Fibroblast of villous mesenchyme (primary cell): ENCODE measurements at regions not wholly inside any gene's neighbourhood (a gene's known extent, or its start where the extent isn't known, plus 50 kb on each side); places are given as distances from the start of the nearest gene placed in this dataset.

Experiments
- DNase-seq: peaks from one replicate; pipeline ENCODE4 v3.0.0-alpha.2; 2010; ENCODE audit warnings: low read depth
- H3K4me3 ChIP-seq: 2 replicates; pipeline ENCODE4 v1.5.1; 2011; ENCODE audit warnings: low read depth, mild to moderate bottlenecking, low read length
- TF ChIP-seq, protein P1 (sequence below): IDR thresholded peaks from 2 replicates; pipeline ENCODE4 v1.5.1; 2012; ENCODE audit warnings: low read depth, mild to moderate bottlenecking, low read length; ENCODE audit not compliant: insufficient read depth

DNA sequence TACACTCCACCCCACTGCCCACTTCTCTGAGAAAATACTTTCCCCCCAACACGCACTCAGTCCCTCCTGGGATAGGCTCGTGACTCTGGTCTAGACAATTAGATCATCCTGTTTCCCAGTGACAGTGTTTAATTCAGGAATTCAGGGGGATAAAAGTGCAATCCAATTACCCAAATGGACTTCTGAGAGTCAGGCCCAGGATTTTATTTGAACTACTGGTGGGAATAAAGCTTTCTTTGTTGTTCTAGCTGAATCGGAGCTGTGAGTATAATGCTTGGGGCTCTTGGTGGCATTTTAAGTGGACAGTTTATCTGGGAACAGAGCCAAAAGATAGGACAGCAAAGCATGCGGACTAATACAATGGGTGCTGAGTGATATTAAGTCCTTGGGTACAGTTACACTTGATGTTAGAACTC lies 683.3 kb downstream of the MAT2B start:
- no peak overlapping the region for H3K4me3 ChIP-seq
- TF ChIP-seq, protein P1, sequence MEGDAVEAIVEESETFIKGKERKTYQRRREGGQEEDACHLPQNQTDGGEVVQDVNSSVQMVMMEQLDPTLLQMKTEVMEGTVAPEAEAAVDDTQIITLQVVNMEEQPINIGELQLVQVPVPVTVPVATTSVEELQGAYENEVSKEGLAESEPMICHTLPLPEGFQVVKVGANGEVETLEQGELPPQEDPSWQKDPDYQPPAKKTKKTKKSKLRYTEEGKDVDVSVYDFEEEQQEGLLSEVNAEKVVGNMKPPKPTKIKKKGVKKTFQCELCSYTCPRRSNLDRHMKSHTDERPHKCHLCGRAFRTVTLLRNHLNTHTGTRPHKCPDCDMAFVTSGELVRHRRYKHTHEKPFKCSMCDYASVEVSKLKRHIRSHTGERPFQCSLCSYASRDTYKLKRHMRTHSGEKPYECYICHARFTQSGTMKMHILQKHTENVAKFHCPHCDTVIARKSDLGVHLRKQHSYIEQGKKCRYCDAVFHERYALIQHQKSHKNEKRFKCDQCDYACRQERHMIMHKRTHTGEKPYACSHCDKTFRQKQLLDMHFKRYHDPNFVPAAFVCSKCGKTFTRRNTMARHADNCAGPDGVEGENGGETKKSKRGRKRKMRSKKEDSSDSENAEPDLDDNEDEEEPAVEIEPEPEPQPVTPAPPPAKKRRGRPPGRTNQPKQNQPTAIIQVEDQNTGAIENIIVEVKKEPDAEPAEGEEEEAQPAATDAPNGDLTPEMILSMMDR, result no peak
- no peak for DNase-seq

- TF ChIP-seq, protein P1, result no peak
- no peak overlapping the region for H3K4me3 ChIP-seq
- no peak for DNase-seq
Observed at GRCh38 chr5:164191240-164191639, 685.8 kb downstream of the MAT2B start.

DNA sequence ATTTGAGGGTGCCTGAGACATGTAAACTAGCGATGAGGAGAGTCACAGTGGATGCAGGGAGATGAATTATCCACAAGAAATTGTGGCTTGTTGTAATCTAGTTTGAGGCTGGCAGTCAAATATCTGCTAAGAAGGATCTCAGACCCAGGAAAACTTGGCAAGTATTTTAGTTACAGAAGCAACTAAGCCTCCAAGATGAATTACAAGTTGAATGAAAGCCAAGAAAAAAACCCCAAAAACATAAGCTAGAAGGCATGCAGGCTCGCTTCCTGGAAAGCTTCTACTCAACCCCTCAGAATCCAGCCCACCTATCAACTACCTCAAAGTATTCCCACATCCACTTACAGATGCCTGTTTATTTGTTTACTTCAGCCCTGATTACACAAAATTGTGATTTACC lies 696.9 kb downstream of the MAT2B start:
- no peak overlapping the region for H3K4me3 ChIP-seq
- TF ChIP-seq, protein P1, result no peak
- DNase-seq, result no peak

DNA sequence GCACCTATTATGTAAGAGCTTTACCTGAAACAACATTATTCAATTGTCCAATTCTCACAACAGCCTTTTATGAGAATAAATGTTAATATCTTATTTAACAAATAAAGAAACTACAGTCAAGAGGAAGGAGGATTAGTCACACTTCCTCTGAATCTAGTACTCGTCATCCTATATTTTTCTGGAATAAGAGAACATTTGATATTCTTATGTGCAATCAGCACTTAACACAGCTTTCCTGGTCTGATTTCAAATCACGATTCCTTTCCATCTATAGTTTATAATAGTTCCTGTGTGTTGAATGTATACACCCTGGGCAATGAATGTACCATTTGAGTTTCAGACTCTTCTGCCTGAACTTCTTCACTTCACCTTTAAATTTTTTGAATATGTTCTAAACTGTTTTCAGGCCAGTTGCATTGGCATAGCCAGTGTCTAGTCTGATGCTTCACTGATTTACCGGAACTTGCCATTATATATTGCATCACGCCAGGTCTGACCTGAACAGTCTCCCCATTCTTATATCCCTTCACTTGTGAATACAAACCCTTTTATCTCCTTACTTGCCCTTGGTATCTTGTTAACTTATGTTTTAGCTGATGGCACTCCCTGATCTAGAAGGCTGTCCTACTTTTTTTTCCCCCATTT lies 698.3 kb downstream of the MAT2B start:
- DNase-seq, result no peak
- no peak overlapping the region for H3K4me3 ChIP-seq
- TF ChIP-seq, protein P1, result no peak

GRCh38 chr5:164204338-164204946 lies 699.0 kb downstream of the MAT2B start:
- peak; percentile 5 for DNase-seq
- TF ChIP-seq, protein P1, result no peak
- H3K4me3 ChIP-seq, result no peak overlapping the region

DNA sequence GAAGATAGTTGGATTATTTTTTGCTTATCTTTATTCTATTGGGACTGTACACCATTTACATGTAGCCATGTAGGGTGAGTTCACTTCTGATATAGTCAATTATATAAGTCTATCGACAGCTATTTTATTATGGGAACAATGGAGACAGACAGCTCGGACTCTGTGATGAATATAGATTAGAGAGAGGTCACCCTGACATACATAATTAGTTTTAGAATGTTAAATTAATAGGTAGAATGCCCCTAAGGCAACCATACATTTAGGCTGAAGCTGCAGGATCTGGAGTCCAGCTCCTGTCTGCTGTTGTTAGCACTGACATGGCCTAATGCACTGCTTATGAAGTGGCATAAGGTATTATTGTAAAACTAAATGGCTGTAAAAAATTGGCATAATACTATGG lies 700.8 kb downstream of the MAT2B start:
- DNase-seq, result no peak
- H3K4me3 ChIP-seq, result no peak overlapping the region
- TF ChIP-seq, protein P1, result no peak
